Large intestine (tissue), 3 donors: ENCODE measurements at regions not wholly inside any gene's neighbourhood (a gene's known extent, or its start where the extent isn't known, plus 50 kb on each side); places are given as distances from the start of the nearest gene placed in this dataset.

Experiments used
- DNase-seq, 2 donors: peaks; one replicate each; pipeline versions ENCODE4 v3.0.0 to v3.0.0-alpha.2; 2013
- H3K27ac ChIP-seq: one replicate; pipeline ENCODE4 v1.5.1; 2013; ENCODE audit warnings: low read length
- H3K27me3 ChIP-seq: 2 replicates; pipeline ENCODE4 v1.6.1; 2013; ENCODE audit warnings: low read length; ENCODE audit not compliant: control insufficient read depth, insufficient read depth
- H3K36me3 ChIP-seq: 2 replicates; pipeline ENCODE4 v1.6.1; 2013; ENCODE audit warnings: low read length; ENCODE audit not compliant: control insufficient read depth, insufficient read depth
- H3K4me1 ChIP-seq: one replicate; pipeline ENCODE4 v1.6.1; 2013; ENCODE audit warnings: low read length; ENCODE audit not compliant: control insufficient read depth, insufficient read depth
- H3K4me3 ChIP-seq: one replicate; pipeline ENCODE4 v1.5.1; 2013; ENCODE audit warnings: low read length
- H3K9me3 ChIP-seq: one replicate; pipeline ENCODE4 v1.6.1; 2013; ENCODE audit warnings: mild to moderate bottlenecking, low read depth, low read length, moderate library complexity; ENCODE audit not compliant: control insufficient read depth
- WGBS: methylation state at CpG from one replicate; pipeline ENCODE4 v1.1.5; 2013; ENCODE audit warnings: low lambda C conversion rate; ENCODE audit not compliant: insufficient coverage; 5-methylcytosine and 5-hydroxymethylcytosine counted together

GRCh38 chr4:43286137-43286536, 393.6 kb downstream of the GRXCR1 start:
- no peaks in the 10 kb centered on the region for H3K9me3 ChIP-seq
- H3K4me3 ChIP-seq: no peak overlapping the region
- 57% methylated on average over 1 of the region's 1 CpG for WGBS
- no peaks in the 10 kb centered on the region for H3K36me3 ChIP-seq
- no peak overlapping the region for H3K27ac ChIP-seq
- no peaks in the 10 kb centered on the region for H3K4me1 ChIP-seq
- DNase-seq: no peak
- H3K27me3 ChIP-seq: no peaks in the 10 kb centered on the region

DNA sequence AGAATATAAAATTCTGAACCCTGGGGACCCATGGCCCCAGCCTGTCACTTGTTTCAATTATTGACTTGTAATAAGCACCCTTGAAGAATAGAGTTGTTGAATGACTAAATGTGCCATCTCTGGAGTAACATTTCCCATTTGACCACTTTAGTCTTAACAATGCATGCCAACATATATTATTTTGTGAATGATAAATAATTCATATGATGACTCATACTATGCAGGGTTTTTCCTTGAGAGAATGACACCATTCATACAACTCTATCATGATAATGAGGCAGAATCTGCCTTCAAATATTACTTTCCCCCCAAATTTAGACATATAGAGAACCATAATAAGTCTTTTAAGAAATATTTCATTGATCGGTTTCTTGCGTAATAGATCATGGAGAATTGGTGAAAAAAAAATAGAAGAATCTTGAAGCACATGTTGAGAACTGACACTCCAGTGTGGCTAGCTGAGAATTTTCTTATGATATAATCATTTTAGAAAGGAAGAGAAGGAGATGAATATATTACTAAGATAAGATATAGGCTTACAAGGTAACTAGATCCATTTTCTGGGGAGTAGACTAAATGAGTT, 404.5 kb downstream of the GRXCR1 start:
- Histone ChIP-seq H3K36me3 (no peaks in the 10 kb centered on the region), H3K4me3 (no peak overlapping the region), H3K9me3 (no peaks in the 10 kb centered on the region), H3K27me3 (no peaks in the 10 kb centered on the region), H3K27ac (no peak overlapping the region), H3K4me1 (no peaks in the 10 kb centered on the region)
- DNase-seq: no peak
- 94% methylated on average over 2 of the region's 2 CpGs for WGBS

GRCh38 chr4:43316813-43317212, 424.3 kb downstream of the GRXCR1 start:
- H3K27me3 ChIP-seq: no peaks in the 10 kb centered on the region
- no peak for DNase-seq
- H3K4me1 ChIP-seq: no peaks in the 10 kb centered on the region
- no peak overlapping the region for H3K4me3 ChIP-seq
- no peak overlapping the region for H3K27ac ChIP-seq
- H3K9me3 ChIP-seq: no peaks in the 10 kb centered on the region
- no CpG with 5 or more reads among the region's 1 CpG for WGBS
- no peaks in the 10 kb centered on the region for H3K36me3 ChIP-seq

- 100% methylated on average over 1 of the region's 4 CpGs for WGBS
Observed at GRCh38 chr4:43325220-43325967, 432.9 kb downstream of the GRXCR1 start.

DNA sequence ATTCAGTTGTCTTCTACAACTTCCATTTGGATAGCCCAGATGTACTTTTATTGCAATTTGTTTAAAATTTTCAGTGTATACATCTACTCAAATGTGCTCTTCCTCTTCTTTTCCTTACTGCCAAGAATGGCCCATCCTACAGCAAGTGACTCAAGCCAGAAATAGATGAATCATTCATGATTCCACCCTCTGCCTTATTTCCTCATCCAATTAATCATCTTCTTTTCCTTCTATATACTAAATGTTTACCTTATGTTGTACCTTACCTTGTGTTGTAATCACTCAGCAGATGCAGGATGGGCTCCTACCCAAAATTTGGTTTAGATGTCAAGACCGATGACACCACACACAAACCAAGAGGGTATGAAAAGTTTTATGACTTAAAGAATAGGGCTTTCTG, 437.8 kb downstream of the GRXCR1 start:
- H3K36me3 ChIP-seq: no peaks in the 10 kb centered on the region
- no peaks in the 10 kb centered on the region for H3K27me3 ChIP-seq
- DNase-seq: no peak
- H3K9me3 ChIP-seq: no peaks in the 10 kb centered on the region
- no peak overlapping the region for H3K4me3 ChIP-seq
- WGBS: no CpG with 5 or more reads among the region's 1 CpG
- no peaks in the 10 kb centered on the region for H3K4me1 ChIP-seq
- no peak overlapping the region for H3K27ac ChIP-seq

More at GRCh38 chr4:43325220-43325967, 432.9 kb downstream of the GRXCR1 start:
- H3K36me3 ChIP-seq: no peaks in the 10 kb centered on the region
- H3K4me1 ChIP-seq: no peaks in the 10 kb centered on the region
- no peak for DNase-seq
- no peaks in the 10 kb centered on the region for H3K27me3 ChIP-seq
- H3K9me3 ChIP-seq: no peaks in the 10 kb centered on the region
- H3K4me3 ChIP-seq: no peak overlapping the region
- H3K27ac ChIP-seq: no peak overlapping the region

- H3K27ac ChIP-seq: no peak overlapping the region
- H3K27me3 ChIP-seq: no peaks in the 10 kb centered on the region
- 80% methylated on average over 1 of the region's 1 CpG for WGBS
- no peak overlapping the region for H3K4me3 ChIP-seq
- DNase-seq: no peak
- H3K9me3 ChIP-seq: no peaks in the 10 kb centered on the region
- no peaks in the 10 kb centered on the region for H3K36me3 ChIP-seq
- no peaks in the 10 kb centered on the region for H3K4me1 ChIP-seq
Observed at GRCh38 chr4:43331226-43332051, 438.9 kb downstream of the GRXCR1 start.

DNA sequence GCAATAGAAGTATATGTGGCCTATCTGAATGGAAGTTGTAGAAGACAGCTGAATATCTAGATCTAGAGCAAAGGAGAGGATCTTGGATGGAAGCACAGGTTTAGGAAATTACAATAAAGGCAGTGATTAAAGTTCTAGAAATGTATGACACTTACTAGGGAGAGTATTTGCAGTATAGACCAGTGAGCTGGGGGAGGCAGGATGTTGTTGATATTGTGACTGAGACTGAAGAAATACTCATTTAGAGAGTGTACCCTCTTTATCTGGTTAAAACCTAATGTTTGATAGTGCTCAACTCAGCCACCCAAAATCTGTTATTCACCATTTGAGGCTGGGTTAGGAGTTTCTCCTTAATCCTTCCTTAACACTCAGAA, 439.5 kb downstream of the GRXCR1 start:
- H3K4me1 ChIP-seq: no peaks in the 10 kb centered on the region
- H3K27ac ChIP-seq: no peak overlapping the region
- H3K4me3 ChIP-seq: no peak overlapping the region
- H3K36me3 ChIP-seq: no peaks in the 10 kb centered on the region
- no peaks in the 10 kb centered on the region for H3K27me3 ChIP-seq
- no peaks in the 10 kb centered on the region for H3K9me3 ChIP-seq
- DNase-seq: no peak

- H3K27me3 ChIP-seq: no peaks in the 10 kb centered on the region
- H3K36me3 ChIP-seq: no peaks in the 10 kb centered on the region
- no peak for DNase-seq
- H3K27ac ChIP-seq: no peak overlapping the region
- H3K4me1 ChIP-seq: no peaks in the 10 kb centered on the region
- no peak overlapping the region for H3K4me3 ChIP-seq
- no peaks in the 10 kb centered on the region for H3K9me3 ChIP-seq
Observed at GRCh38 chr4:43337707-43338106, 445.2 kb downstream of the GRXCR1 start.

DNA sequence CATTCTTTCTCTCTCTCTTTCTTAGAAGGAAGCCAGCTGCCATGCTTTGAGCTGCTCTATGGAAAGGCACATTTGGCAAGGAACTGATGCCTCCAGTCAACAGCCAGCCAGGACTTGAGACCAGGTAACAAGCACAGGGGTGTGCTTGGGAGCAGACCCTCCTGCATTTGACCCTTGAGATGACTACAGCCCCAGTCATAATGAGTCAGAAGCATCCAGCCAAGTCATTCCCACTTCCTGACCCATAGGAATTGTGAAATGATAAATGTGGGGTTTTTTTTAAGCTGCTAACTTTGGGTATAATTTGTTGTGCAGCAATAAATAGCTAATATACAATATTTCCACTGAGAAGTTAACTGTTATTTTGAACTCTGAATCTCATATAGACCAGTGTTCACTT, 446.9 kb downstream of the GRXCR1 start:
- Histone ChIP-seq H3K27me3 (no peaks in the 10 kb centered on the region), H3K4me1 (no peaks in the 10 kb centered on the region), H3K9me3 (no peaks in the 10 kb centered on the region), H3K4me3 (no peak overlapping the region), H3K27ac (no peak overlapping the region), H3K36me3 (no peaks in the 10 kb centered on the region)
- DNase-seq: no peak

DNA sequence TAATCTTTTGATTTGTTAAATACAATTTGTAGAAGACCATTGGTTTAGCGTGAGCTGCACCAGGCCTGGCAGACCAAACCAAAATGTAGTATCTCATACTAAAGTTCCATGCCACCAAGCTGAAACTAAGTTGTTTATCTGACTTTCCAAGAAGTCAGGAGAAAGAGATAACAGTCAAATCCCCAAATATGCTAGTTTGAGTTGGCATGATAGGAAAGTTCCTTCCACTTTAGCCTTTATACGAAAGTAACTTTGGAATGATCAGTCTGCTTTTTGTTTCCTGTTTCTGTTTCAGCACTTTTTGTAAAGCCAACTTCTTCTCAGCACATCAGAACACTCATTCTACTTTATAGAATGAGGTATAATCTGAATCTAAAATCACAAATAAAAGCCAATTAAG, 449.2 kb downstream of the GRXCR1 start:
- Histone ChIP-seq H3K9me3 (no peaks in the 10 kb centered on the region), H3K27me3 (no peaks in the 10 kb centered on the region), H3K4me3 (no peak overlapping the region), H3K4me1 (no peaks in the 10 kb centered on the region), H3K27ac (no peak overlapping the region), H3K36me3 (no peaks in the 10 kb centered on the region)
- DNase-seq: no peak
- WGBS: 67% methylated on average over 1 of the region's 2 CpGs

DNA sequence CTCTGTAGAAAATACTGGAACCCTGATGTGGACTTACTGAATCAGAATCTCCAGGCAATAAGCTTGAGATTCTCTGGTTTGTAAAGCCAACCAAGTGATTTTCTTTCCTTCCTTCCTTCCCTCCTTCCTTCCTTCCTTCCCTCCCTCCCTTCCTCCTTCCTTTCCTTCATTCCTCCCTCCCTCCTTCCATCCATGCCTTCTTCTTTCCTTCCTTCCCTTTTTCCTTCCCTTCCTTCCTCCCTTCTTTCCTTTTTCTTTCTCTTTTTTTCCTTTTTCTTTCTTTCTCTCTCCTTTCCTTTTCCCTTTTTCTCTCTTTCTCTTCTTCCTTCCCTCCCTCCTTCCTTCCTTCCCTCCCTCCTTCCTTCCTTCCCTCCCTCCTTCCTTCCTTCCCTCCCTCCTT, 450.8 kb downstream of the GRXCR1 start:
- DNase-seq: no peak
- no peaks in the 10 kb centered on the region for H3K4me1 ChIP-seq
- H3K27ac ChIP-seq: no peak overlapping the region
- H3K36me3 ChIP-seq: no peaks in the 10 kb centered on the region
- H3K9me3 ChIP-seq: no peaks in the 10 kb centered on the region
- no peaks in the 10 kb centered on the region for H3K27me3 ChIP-seq
- no peak overlapping the region for H3K4me3 ChIP-seq
